LoVo (cell line): ENCODE measurements at regions not wholly inside any gene's neighbourhood (a gene's known extent, or its start where the extent isn't known, plus 50 kb on each side); places are given as distances from the start of the nearest gene placed in this dataset.

ENCODE experiments used
- DNase-seq: peaks from one replicate; pipeline ENCODE4 v3.0.0-alpha.2; 2016; ENCODE audit warnings: low spot score

DNA sequence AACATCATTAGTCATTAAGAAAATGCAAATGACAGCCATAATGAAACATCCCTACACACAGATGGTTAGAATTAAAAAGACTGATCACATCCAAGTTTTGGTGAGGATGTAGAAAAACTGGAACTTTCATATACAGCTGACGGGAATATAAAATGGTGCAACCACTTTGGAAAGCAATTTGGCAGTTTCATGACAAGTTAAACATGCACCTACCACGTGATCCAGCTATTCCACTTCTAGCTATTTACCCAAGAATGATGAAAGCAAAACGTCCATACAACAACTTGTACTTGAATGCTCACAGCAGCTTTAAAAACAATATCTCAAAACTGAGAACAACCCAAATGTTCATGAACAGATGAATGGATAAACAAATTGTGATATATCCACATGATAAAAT lies 77.9 kb upstream of the AVPR1A start:
- no peak for DNase-seq

DNA sequence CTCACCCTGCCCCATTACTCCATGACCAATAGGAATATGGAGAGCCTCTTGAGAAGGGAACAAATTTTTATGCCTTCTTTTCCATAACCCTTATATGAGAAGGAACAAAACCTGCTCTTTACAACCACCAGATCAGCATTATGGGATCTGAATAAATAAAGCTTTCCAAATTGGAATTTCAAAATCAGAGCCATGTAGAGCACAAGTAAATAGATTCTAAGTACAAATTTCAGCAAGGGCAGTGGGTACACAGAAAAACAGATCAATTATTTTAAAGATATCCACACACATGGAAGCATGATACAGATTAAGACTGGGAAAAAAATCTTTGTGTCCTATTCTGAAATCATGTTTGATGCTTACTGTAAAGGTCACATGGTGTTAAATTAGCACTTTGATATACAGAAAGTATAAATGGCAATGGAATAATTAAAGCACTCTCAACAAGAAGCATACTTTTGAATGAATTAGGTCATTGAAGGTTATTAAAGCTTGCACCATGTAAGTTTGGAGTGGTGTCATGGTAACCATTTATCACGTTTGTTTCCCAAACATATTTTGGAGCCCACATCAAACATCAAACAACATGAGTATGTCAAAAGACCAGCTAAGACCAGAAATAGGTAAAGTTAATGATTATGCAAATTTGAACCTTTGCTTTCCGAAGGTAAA lies 75.9 kb upstream of the AVPR1A start:
- DNase-seq = no peak

DNA sequence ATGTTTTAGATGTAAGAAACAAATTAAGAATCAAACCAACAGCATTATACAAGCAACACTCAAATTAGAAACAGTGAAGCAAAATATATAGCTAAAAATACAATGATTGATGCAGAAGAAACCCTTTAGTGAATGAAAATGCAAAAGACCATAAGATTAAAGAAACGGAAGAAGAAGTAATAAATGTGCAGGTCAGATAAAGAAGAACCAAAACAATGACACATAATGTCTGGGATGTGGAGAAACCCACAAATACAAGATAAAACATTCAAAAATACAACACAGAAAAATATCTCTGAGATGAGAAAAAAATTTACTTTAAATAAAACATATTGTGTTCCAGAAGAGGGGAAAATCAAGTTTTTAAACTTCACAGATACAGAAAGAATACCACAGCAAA lies 73.4 kb upstream of the AVPR1A start:
- no peak for DNase-seq

DNA sequence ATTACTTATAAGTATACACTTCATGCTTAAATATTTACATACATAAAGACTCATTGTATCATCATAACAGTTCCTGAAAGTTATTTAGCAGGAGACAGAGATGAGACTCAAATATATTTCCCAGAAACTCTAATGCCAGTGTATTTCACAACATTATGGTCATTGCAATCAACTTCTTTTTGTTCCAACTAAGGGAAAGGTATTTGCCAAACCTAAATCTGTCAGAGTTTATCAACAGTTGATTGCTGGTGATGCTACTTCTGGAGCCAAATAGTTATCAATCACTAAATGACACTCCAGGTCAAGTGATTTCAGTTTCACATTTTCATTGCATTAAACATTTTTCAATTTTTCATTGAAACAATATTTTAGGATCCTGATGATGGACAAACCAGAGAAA lies 72.1 kb upstream of the AVPR1A start:
- DNase-seq = no peak

DNA sequence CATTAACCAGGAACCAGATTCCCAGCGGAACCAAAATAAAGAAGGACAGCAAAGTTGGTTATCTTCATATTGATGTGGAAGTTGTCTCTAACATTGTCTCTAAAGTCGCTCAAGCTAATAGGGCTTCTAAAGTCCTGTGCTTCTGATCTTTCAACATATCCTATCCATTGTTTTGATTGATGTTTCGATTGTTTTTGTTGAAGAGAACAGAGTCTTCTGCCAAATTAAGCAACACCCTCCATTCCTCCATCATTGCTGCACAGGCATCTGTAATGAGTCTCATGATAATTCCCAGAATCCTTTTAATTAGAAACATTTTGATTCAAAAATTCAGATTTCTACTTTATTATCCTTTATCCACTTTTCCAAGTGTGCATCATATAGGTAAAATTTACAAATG lies 71.6 kb upstream of the AVPR1A start:
- DNase-seq = no peak

DNA sequence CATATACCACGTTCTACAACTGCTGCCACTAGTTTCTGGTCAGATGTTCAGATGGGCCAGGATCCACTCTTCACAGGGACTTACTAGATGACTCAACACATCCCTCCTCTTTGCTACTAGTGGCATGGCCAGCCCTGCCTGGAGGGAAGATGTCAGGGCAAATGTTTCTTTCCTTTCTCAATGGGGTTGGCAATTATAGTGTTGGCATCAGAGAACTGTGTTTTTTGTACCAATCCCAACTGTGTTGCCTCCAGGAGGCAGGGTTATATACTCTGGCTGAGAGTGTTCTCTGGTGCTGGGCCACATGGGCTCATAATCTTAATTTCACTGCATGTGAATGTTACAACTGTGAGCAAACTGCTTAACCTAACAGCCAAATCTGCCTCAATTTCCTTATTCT lies 69.9 kb upstream of the AVPR1A start:
- DNase-seq = no peak

DNA sequence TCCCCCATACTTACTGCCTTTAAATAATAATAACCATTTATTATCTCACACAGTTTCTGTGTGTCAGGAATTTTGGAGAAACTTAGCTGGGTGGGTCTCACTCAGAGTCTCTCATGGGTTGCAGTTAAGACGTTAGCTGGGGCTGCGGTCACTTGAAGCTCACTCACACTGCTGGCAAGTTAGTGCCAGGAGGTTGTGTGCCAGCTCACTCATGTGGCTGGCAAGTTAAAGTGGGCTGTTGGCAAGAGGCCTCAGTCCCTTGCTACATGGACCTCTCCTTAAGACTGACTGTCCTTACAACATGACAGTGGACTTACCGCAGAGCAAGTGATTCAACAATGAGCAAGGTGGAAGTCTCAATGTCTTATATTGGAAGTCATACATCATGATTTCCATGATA lies 61.3 kb upstream of the AVPR1A start:
- DNase-seq = no peak

DNA sequence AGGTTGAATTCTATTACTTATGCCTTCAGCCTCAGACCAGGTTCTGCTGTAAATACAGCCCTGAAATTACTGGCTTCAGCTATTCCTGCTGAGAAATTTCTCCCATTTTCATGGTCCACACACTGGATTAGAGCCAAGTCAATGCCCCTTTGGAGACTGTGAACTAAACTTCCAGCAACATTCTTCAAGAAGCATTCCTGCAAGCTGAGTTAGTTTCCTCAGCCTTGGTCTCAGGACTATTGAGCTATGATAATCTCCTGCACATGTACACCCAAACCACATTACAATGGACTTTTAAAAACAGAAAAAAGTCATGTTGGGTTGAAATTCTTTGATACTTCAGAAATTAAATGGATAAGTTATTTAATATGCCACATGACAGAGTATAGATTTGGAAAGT lies 58.0 kb upstream of the AVPR1A start:
- DNase-seq = no peak

DNA sequence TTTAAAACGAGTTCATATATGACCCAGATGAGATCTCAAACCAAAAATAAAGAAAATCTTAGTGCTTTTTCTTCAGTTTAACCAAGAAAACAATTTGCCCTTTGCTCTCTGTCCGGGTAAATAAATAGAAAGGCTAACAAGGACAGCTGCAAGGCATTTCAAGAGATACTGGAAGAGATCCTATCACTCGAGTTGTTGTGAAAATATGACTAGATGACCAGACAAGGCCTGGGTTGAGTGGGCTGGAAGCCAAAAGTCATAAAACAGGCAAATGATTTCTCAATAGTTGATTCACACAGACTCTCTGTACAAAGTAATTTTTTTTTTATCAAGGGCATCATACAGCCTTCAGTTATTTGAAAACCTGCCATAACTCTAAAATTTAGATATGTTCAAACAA lies 55.9 kb upstream of the AVPR1A start:
- DNase-seq = peak; percentile 63

DNA sequence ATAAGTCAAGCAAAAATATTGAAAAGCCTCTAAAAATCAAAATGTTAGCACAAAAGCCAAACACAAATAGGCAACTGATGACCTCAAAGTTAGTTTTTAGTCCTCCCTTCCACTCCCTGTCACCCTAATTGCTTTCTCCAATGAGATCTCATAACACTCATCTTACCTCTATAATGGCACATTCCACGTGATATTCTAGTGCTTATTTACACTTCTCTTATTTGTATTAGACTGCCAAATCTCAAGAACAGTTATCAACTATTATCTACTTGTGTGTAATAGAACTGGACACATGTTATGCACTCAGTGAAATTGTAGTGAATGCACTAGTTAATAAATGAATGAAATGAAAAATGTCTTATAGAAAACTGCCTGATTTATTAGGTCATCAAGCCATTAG lies 55.5 kb upstream of the AVPR1A start:
- DNase-seq = no peak
